ENCODE measurements at regions not wholly inside any gene's neighbourhood (a gene's known extent, or its start where the extent isn't known, plus 50 kb on each side); places are given as distances from the start of the nearest gene placed in this dataset.
A peak's percentile ranks its signal among the peaks of the same experiment; 100 is the strongest.

- H3K4me1 Mint-ChIP-seq (ENCODE audit: low read depth): peaks cover 29% of the 10 kb centered on the region
- TF ChIP-seq, protein P1, sequence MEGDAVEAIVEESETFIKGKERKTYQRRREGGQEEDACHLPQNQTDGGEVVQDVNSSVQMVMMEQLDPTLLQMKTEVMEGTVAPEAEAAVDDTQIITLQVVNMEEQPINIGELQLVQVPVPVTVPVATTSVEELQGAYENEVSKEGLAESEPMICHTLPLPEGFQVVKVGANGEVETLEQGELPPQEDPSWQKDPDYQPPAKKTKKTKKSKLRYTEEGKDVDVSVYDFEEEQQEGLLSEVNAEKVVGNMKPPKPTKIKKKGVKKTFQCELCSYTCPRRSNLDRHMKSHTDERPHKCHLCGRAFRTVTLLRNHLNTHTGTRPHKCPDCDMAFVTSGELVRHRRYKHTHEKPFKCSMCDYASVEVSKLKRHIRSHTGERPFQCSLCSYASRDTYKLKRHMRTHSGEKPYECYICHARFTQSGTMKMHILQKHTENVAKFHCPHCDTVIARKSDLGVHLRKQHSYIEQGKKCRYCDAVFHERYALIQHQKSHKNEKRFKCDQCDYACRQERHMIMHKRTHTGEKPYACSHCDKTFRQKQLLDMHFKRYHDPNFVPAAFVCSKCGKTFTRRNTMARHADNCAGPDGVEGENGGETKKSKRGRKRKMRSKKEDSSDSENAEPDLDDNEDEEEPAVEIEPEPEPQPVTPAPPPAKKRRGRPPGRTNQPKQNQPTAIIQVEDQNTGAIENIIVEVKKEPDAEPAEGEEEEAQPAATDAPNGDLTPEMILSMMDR (IDR thresholded peaks at IDR 0.05): peak; percentile 86
- no peak overlapping the region for H3K27ac Mint-ChIP-seq
- DNase-seq: peak; percentile 23
- H3K36me3 Mint-ChIP-seq (ENCODE audit: low read depth): peaks cover 18% of the 10 kb centered on the region
- H3K27me3 Mint-ChIP-seq (ENCODE audit: insufficient read depth): 0 out of 2 replicates have a peak, but pooled peaks cover 1% of the 10 kb centered on the region
- no peak overlapping the region for H3K4me3 Mint-ChIP-seq
- peaks cover 12% of the 10 kb centered on the region for H3K9me3 Mint-ChIP-seq
These were observed 299.4 kb downstream of the SNX13 start for GRCh38 chr7:17640730-17641377.

GRCh38 chr7:17645500-17645899 is 294.8 kb downstream of the SNX13 start:
- peaks cover 12% of the 10 kb centered on the region for H3K9me3 Mint-ChIP-seq
- no peak overlapping the region for H3K27ac Mint-ChIP-seq
- no peaks in the 10 kb centered on the region for H3K27me3 Mint-ChIP-seq (ENCODE audit: insufficient read depth)
- peaks cover 18% of the 10 kb centered on the region for H3K36me3 Mint-ChIP-seq (ENCODE audit: low read depth)
- H3K4me3 Mint-ChIP-seq: no peak overlapping the region
- no peak for DNase-seq
- TF ChIP-seq, protein P1 (IDR thresholded peaks at IDR 0.05): no peak
- H3K4me1 Mint-ChIP-seq (ENCODE audit: low read depth): peaks cover 27% of the 10 kb centered on the region

DNA sequence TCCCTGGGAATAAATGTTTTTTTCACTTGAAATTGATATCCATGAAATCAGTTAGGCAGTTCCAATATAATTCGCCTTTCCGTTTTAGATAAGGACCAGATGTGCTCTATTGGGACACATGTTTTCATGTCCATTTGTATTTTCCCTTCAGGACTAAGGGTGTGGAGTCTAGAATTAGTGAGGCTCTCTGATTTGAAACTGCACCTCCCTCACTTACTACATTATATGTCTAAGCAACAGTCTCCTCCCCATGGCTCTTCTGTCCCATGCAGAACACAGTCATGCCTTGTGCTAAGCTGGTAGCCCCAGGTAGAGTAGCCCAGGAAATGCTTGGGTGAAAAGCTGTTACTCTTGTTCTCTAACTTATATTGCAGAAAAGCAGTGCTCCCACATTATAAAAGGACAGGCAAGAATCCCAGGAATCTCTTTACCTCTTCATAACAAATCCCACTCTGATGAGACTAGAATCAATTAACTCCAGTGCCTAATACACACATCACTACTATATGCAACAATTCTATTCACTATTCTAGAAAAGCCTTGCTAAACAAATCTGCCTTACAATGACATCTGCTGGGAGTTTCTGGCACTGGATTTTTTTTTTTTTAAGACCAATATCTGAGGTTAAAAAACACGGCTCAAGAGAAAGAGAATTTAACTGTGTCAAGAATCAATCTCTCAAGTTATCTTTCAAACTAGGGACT is 293.9 kb downstream of the SNX13 start:
- no peak overlapping the region for H3K27ac Mint-ChIP-seq
- no peaks in the 10 kb centered on the region for H3K27me3 Mint-ChIP-seq (ENCODE audit: insufficient read depth)
- peaks cover 36% of the 10 kb centered on the region for H3K4me1 Mint-ChIP-seq (ENCODE audit: low read depth)
- peaks cover 12% of the 10 kb centered on the region for H3K9me3 Mint-ChIP-seq
- TF ChIP-seq, protein P1 (IDR thresholded peaks at IDR 0.05): peak; percentile 76
- peaks cover 18% of the 10 kb centered on the region for H3K36me3 Mint-ChIP-seq (ENCODE audit: low read depth)
- DNase-seq: peak; percentile 24
- no peak overlapping the region for H3K4me3 Mint-ChIP-seq

- peaks cover 68% of the 10 kb centered on the region for H3K4me1 Mint-ChIP-seq (ENCODE audit: low read depth)
- H3K36me3 Mint-ChIP-seq (ENCODE audit: low read depth): no peaks in the 10 kb centered on the region
- H3K9me3 Mint-ChIP-seq: no peaks in the 10 kb centered on the region
- no peak for DNase-seq
- no peaks in the 10 kb centered on the region; the same call in 1 of the 2 replicates for H3K27me3 Mint-ChIP-seq (ENCODE audit: insufficient read depth)
- no peak overlapping the region; the same call in 1 of the 2 replicates for H3K4me3 Mint-ChIP-seq
- peak overlapping the region; percentile 87 for H3K27ac Mint-ChIP-seq
- TF ChIP-seq, protein P1 (IDR thresholded peaks at IDR 0.05): no peak
These were observed 289.0 kb downstream of the SNX13 start for GRCh38 chr7:17651341-17651740.

GRCh38 chr7:17651863-17652385 is 288.4 kb downstream of the SNX13 start:
- H3K4me3 Mint-ChIP-seq: no peak overlapping the region; the same call in 1 of the 2 replicates

More at GRCh38 chr7:17651863-17652385, 288.4 kb downstream of the SNX13 start:
- Mint-ChIP-seq H3K9me3 (no peaks in the 10 kb centered on the region), H3K27me3 (ENCODE audit: insufficient read depth) (no peaks in the 10 kb centered on the region; the same call in 1 of the 2 replicates), H3K36me3 (ENCODE audit: low read depth) (no peaks in the 10 kb centered on the region), H3K27ac (peak overlapping the region; percentile 87), H3K4me1 (ENCODE audit: low read depth) (peaks cover 63% of the 10 kb centered on the region)
- TF ChIP-seq, protein P1 (IDR thresholded peaks at IDR 0.05): peak; percentile 70
- DNase-seq: peak; percentile 87

All from HFFc6 (cell line).